ENCODE measurements at regions not wholly inside any gene's neighbourhood (a gene's known extent, or its start where the extent isn't known, plus 50 kb on each side); places are given as distances from the start of the nearest gene placed in this dataset.

- H3K27me3 ChIP-seq (replicated peaks; ENCODE audit: insufficient read depth) = no peaks in the 10 kb centered on the region
- no peaks in the 10 kb centered on the region for H3K36me3 ChIP-seq
- H3K9me3 ChIP-seq = no peaks in the 10 kb centered on the region
- no peak overlapping the region for H3K27ac ChIP-seq
- DNase-seq (ENCODE audit: low spot score) = no peak
- 83% methylated on average over 2 of the region's 2 CpGs for WGBS
- H3K4me1 ChIP-seq (replicated peaks) = no peaks in the 10 kb centered on the region
- no peak overlapping the region for H3K4me3 ChIP-seq
- intact Hi-C loops (cut with DNase I) = no loop called here
- TF ChIP-seq POLR2AphosphoS5 (IDR thresholded peaks at IDR 0.05) (no peak), POLR2A (IDR thresholded peaks at IDR 0.05) (no peak)
- TF ChIP-seq, protein P1, sequence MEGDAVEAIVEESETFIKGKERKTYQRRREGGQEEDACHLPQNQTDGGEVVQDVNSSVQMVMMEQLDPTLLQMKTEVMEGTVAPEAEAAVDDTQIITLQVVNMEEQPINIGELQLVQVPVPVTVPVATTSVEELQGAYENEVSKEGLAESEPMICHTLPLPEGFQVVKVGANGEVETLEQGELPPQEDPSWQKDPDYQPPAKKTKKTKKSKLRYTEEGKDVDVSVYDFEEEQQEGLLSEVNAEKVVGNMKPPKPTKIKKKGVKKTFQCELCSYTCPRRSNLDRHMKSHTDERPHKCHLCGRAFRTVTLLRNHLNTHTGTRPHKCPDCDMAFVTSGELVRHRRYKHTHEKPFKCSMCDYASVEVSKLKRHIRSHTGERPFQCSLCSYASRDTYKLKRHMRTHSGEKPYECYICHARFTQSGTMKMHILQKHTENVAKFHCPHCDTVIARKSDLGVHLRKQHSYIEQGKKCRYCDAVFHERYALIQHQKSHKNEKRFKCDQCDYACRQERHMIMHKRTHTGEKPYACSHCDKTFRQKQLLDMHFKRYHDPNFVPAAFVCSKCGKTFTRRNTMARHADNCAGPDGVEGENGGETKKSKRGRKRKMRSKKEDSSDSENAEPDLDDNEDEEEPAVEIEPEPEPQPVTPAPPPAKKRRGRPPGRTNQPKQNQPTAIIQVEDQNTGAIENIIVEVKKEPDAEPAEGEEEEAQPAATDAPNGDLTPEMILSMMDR (IDR thresholded peaks at IDR 0.05) = no peak
These were observed 725.6 kb upstream of the SLITRK5 start for GRCh38 chr13:86945584-86945983.

GRCh38 chr13:86946734-86947133 is 724.4 kb upstream of the SLITRK5 start:
- TF ChIP-seq, protein P1 (IDR thresholded peaks at IDR 0.05) = no peak
- no peak for TF ChIP-seq POLR2A (IDR thresholded peaks at IDR 0.05)
- no peak for TF ChIP-seq POLR2AphosphoS5 (IDR thresholded peaks at IDR 0.05)
- DNase-seq (ENCODE audit: low spot score) = no peak
- H3K4me3 ChIP-seq = no peak overlapping the region
- WGBS = 84% methylated on average over 2 of the region's 2 CpGs
- H3K36me3 ChIP-seq = no peaks in the 10 kb centered on the region
- H3K9me3 ChIP-seq = no peaks in the 10 kb centered on the region
- no peak overlapping the region for H3K27ac ChIP-seq
- intact Hi-C loops (cut with DNase I) = no loop called here
- H3K4me1 ChIP-seq (replicated peaks) = no peaks in the 10 kb centered on the region
- H3K27me3 ChIP-seq (replicated peaks; ENCODE audit: insufficient read depth) = no peaks in the 10 kb centered on the region

DNA sequence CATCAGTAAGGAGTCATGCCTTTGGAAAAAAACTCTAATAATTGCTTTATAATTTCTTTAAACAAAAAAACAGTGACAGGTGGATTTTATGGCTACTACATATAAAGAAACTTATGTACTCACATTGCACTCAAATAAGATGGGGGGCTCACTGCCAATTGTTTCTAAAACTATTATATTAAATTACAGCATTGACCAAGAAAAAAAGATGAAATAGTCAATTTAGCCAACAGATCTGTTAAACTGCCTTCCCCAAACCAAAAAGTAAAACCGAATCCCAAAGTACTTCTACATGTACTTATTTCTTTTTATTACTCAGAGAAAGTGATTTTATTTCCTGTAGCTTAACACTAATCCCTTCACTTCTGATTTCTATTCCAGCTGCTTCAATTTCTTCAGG is 716.8 kb upstream of the SLITRK5 start:
- no peak for DNase-seq (ENCODE audit: low spot score)
- TF ChIP-seq, protein P1 (IDR thresholded peaks at IDR 0.05) = no peak
- TF ChIP-seq POLR2A (IDR thresholded peaks at IDR 0.05) (no peak), POLR2AphosphoS5 (IDR thresholded peaks at IDR 0.05) (no peak)
- no peaks in the 10 kb centered on the region for H3K9me3 ChIP-seq
- H3K4me1 ChIP-seq (replicated peaks) = no peaks in the 10 kb centered on the region
- WGBS = 66% methylated on average over 1 of the region's 1 CpG
- H3K27me3 ChIP-seq (replicated peaks; ENCODE audit: insufficient read depth) = no peaks in the 10 kb centered on the region
- intact Hi-C loops (cut with DNase I) = no loop called here
- H3K36me3 ChIP-seq = no peaks in the 10 kb centered on the region
- H3K27ac ChIP-seq = no peak overlapping the region
- H3K4me3 ChIP-seq = no peak overlapping the region

DNA sequence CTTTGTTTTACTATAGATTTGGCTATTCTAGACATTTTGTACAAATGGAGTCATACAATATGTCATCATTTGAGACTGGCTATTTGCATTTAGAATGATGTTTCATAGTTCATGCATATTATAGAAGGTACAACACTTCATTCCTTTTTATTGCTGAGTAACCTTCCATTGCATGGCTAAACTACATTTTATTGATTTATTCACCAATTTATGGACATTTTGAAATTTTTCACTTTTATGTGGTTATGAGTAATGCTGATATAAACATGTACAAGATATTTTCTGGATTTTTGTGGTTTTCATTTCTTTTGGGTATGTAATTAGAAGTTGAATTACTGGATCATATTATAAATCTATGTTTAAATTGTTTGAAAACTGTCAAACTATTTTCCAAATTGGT is 710.3 kb upstream of the SLITRK5 start:
- Histone ChIP-seq H3K4me3 (no peak overlapping the region), H3K4me1 (replicated peaks) (no peaks in the 10 kb centered on the region), H3K9me3 (no peaks in the 10 kb centered on the region), H3K27me3 (replicated peaks; ENCODE audit: insufficient read depth) (no peaks in the 10 kb centered on the region), H3K36me3 (no peaks in the 10 kb centered on the region), H3K27ac (no peak overlapping the region)
- intact Hi-C loops (cut with DNase I) = no loop called here
- no peak for DNase-seq (ENCODE audit: low spot score)
- TF ChIP-seq POLR2AphosphoS5 (IDR thresholded peaks at IDR 0.05) (no peak), POLR2A (IDR thresholded peaks at IDR 0.05) (no peak)
- TF ChIP-seq, protein P1 (IDR thresholded peaks at IDR 0.05) = no peak

GRCh38 chr13:86974251-86974994 is 696.7 kb upstream of the SLITRK5 start:
- Histone ChIP-seq H3K4me1 (replicated peaks) (no peaks in the 10 kb centered on the region), H3K36me3 (no peaks in the 10 kb centered on the region), H3K9me3 (no peaks in the 10 kb centered on the region), H3K27me3 (replicated peaks; ENCODE audit: insufficient read depth) (no peaks in the 10 kb centered on the region), H3K27ac (no peak overlapping the region), H3K4me3 (no peak overlapping the region)
- 79% methylated on average over 7 of the region's 7 CpGs for WGBS
- no peak for DNase-seq (ENCODE audit: low spot score)
- TF ChIP-seq POLR2A (IDR thresholded peaks at IDR 0.05) = no peak
- TF ChIP-seq, protein P1 (IDR thresholded peaks at IDR 0.05) = no peak
- TF ChIP-seq POLR2AphosphoS5 (IDR thresholded peaks at IDR 0.05) = no peak
- intact Hi-C loops (cut with DNase I) = no loop called here
